Duodenal mucosa (tissue), 2 donors: ENCODE measurements at regions not wholly inside any gene's neighbourhood (a gene's known extent, or its start where the extent isn't known, plus 50 kb on each side); places are given as distances from the start of the nearest gene placed in this dataset.

Experiments
- H3K27ac ChIP-seq: one replicate; pipeline ENCODE4 v1.7.0; 2013; ENCODE audit warnings: low read depth, low read length
- H3K27me3 ChIP-seq, 2 donors: one replicate each; pipeline ENCODE4 v1.7.0; 2013; ENCODE audit warnings: low read length in 2 of 2, control low read depth in 1 of 2; ENCODE audit not compliant: insufficient read depth in 2 of 2, control insufficient read depth in 1 of 2
- H3K36me3 ChIP-seq, 2 donors: one replicate each; pipeline ENCODE4 v1.7.0; 2013; ENCODE audit warnings: low read length in 2 of 2, control low read depth in 1 of 2; ENCODE audit not compliant: insufficient read depth in 2 of 2, control insufficient read depth in 1 of 2
- H3K4me1 ChIP-seq, 2 donors: one replicate each; pipeline ENCODE4 v1.7.0; 2013; ENCODE audit warnings: low read length in 2 of 2, control low read depth in 1 of 2; ENCODE audit not compliant: insufficient read depth in 2 of 2, control insufficient read depth in 1 of 2
- H3K4me3 ChIP-seq, 2 donors: one replicate each; pipeline ENCODE4 v1.7.0; 2013; ENCODE audit warnings: low read length in 2 of 2, low read depth in 1 of 2
- H3K9ac ChIP-seq, 2 donors: one replicate each; pipeline ENCODE4 v1.7.0; 2013; ENCODE audit warnings: low read length in 2 of 2, low read depth in 1 of 2
- H3K9me3 ChIP-seq, 2 donors: one replicate each; pipeline ENCODE4 v1.7.0; 2013; ENCODE audit warnings: low read length in 2 of 2, control low read depth in 1 of 2; ENCODE audit not compliant: control insufficient read depth in 1 of 2

- Histone ChIP-seq H3K9ac (no peak overlapping the region), H3K27ac (no peak overlapping the region), H3K9me3 (peaks cover 0 to 4% of the 10 kb centered on the region in 2 donors), H3K4me1 (no peaks in the 10 kb centered on the region), H3K27me3 (no peaks in the 10 kb centered on the region), H3K4me3 (no peak overlapping the region), H3K36me3 (no peaks in the 10 kb centered on the region)
Measured at GRCh38 chr3:80836395-80836794, 925.0 kb downstream of the GBE1 start.

GRCh38 chr3:80807577-80807976 is 953.9 kb downstream of the GBE1 start:
- Histone ChIP-seq H3K36me3 (no peaks in the 10 kb centered on the region), H3K27me3 (no peaks in the 10 kb centered on the region), H3K4me1 (no peaks in the 10 kb centered on the region), H3K9me3 (peaks cover 0 to 7% of the 10 kb centered on the region in 2 donors), H3K27ac (no peak overlapping the region), H3K9ac (no peak overlapping the region), H3K4me3 (no peak overlapping the region)

GRCh38 chr3:80806673-80807072 is 954.8 kb downstream of the GBE1 start:
- Histone ChIP-seq H3K36me3 (no peaks in the 10 kb centered on the region), H3K4me1 (no peaks in the 10 kb centered on the region), H3K27me3 (no peaks in the 10 kb centered on the region), H3K27ac (no peak overlapping the region), H3K4me3 (no peak overlapping the region), H3K9me3 (peaks cover 0 to 7% of the 10 kb centered on the region in 2 donors), H3K9ac (no peak overlapping the region)

GRCh38 chr3:80788914-80789313 is 972.5 kb downstream of the GBE1 start:
- H3K27ac ChIP-seq: no peak overlapping the region
- no peaks in the 10 kb centered on the region for H3K4me1 ChIP-seq
- H3K9ac ChIP-seq: no peak overlapping the region
- no peaks in the 10 kb centered on the region for H3K9me3 ChIP-seq
- H3K36me3 ChIP-seq: no peaks in the 10 kb centered on the region
- H3K4me3 ChIP-seq: no peak overlapping the region
- H3K27me3 ChIP-seq: no peaks in the 10 kb centered on the region

GRCh38 chr3:80785875-80786274 is 975.6 kb downstream of the GBE1 start:
- H3K27ac ChIP-seq: no peak overlapping the region
- no peaks in the 10 kb centered on the region for H3K36me3 ChIP-seq
- H3K9ac ChIP-seq: no peak overlapping the region
- H3K4me3 ChIP-seq: no peak overlapping the region
- no peaks in the 10 kb centered on the region for H3K9me3 ChIP-seq
- H3K27me3 ChIP-seq: no peaks in the 10 kb centered on the region
- no peaks in the 10 kb centered on the region for H3K4me1 ChIP-seq

GRCh38 chr3:80785475-80785874 is 976.0 kb downstream of the GBE1 start:
- no peaks in the 10 kb centered on the region for H3K27me3 ChIP-seq
- no peak overlapping the region for H3K4me3 ChIP-seq
- no peaks in the 10 kb centered on the region for H3K36me3 ChIP-seq
- H3K9ac ChIP-seq: no peak overlapping the region
- H3K4me1 ChIP-seq: no peaks in the 10 kb centered on the region
- H3K9me3 ChIP-seq: no peaks in the 10 kb centered on the region
- no peak overlapping the region for H3K27ac ChIP-seq

- H3K9ac ChIP-seq: no peak overlapping the region
- H3K27me3 ChIP-seq: no peaks in the 10 kb centered on the region
- no peaks in the 10 kb centered on the region for H3K4me1 ChIP-seq
- no peaks in the 10 kb centered on the region for H3K36me3 ChIP-seq
- no peak overlapping the region for H3K4me3 ChIP-seq
- no peak overlapping the region for H3K27ac ChIP-seq
- H3K9me3 ChIP-seq: peaks cover 0 to 2% of the 10 kb centered on the region in 2 donors
Measured at GRCh38 chr3:80771085-80771484, 990.4 kb downstream of the GBE1 start.

GRCh38 chr3:80770106-80771074 is 991.1 kb downstream of the GBE1 start:
- Histone ChIP-seq H3K27ac (no peak overlapping the region), H3K4me1 (no peaks in the 10 kb centered on the region), H3K36me3 (no peaks in the 10 kb centered on the region), H3K9me3 (peaks cover 0 to 2% of the 10 kb centered on the region in 2 donors), H3K9ac (no peak overlapping the region), H3K4me3 (no peak overlapping the region), H3K27me3 (no peaks in the 10 kb centered on the region)

GRCh38 chr3:80769683-80770082 is 991.8 kb downstream of the GBE1 start:
- Histone ChIP-seq H3K9ac (no peak overlapping the region), H3K4me1 (no peaks in the 10 kb centered on the region), H3K9me3 (peaks cover 0 to 2% of the 10 kb centered on the region in 2 donors), H3K4me3 (no peak overlapping the region), H3K27ac (no peak overlapping the region), H3K36me3 (no peaks in the 10 kb centered on the region), H3K27me3 (no peaks in the 10 kb centered on the region)

GRCh38 chr3:80767604-80768003 is 993.8 kb downstream of the GBE1 start:
- Histone ChIP-seq H3K27me3 (no peaks in the 10 kb centered on the region), H3K9ac (no peak overlapping the region), H3K36me3 (no peaks in the 10 kb centered on the region), H3K9me3 (peaks cover 0 to 2% of the 10 kb centered on the region in 2 donors), H3K4me1 (no peaks in the 10 kb centered on the region), H3K4me3 (no peak overlapping the region), H3K27ac (no peak overlapping the region)
